Astrocyte of the spinal cord (primary cell): ENCODE measurements at regions not wholly inside any gene's neighbourhood (a gene's known extent, or its start where the extent isn't known, plus 50 kb on each side); places are given as distances from the start of the nearest gene placed in this dataset.

Experiments
- DNase-seq: peaks from one replicate; pipeline ENCODE4 v3.0.0; 2011; ENCODE audit warnings: low read depth, low spot score
- H3K4me3 ChIP-seq: 2 replicates; pipeline ENCODE4 v1.5.1; 2011; ENCODE audit warnings: low read depth, mild to moderate bottlenecking, low read length, moderate library complexity
- in situ Hi-C: cut with HindIII; loops from 2 replicates; pipeline ENCODE4 v1.10.0; 2017; ENCODE audit warnings: low sequenced_read_pairs
- TF ChIP-seq, protein P1 (sequence below): IDR thresholded peaks from 2 replicates; pipeline ENCODE4 v1.5.1; 2012; ENCODE audit warnings: low read depth, mild to moderate bottlenecking, low read length, inconsistent platforms

DNA sequence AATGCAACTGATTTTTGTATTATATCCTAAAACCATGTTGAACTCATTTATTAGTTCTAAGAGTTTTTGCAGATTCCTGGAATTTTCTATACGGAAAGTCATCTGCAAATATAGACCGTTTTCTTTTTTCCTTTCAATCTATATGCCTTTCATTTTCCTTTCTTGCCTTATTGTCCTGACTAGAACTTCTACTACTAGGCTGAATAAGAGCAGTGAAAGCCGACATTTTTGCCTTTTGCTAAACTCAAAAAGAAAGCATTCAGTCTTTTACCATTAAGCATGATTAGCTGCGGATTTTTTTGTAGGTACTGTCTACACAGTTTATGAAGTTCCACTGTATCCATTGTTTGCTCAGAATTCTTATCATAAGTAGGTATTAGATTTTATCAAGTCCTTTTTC, 328.4 kb downstream of the TEX29 start:
- in situ Hi-C loops, result no loop called here
- TF ChIP-seq, protein P1, sequence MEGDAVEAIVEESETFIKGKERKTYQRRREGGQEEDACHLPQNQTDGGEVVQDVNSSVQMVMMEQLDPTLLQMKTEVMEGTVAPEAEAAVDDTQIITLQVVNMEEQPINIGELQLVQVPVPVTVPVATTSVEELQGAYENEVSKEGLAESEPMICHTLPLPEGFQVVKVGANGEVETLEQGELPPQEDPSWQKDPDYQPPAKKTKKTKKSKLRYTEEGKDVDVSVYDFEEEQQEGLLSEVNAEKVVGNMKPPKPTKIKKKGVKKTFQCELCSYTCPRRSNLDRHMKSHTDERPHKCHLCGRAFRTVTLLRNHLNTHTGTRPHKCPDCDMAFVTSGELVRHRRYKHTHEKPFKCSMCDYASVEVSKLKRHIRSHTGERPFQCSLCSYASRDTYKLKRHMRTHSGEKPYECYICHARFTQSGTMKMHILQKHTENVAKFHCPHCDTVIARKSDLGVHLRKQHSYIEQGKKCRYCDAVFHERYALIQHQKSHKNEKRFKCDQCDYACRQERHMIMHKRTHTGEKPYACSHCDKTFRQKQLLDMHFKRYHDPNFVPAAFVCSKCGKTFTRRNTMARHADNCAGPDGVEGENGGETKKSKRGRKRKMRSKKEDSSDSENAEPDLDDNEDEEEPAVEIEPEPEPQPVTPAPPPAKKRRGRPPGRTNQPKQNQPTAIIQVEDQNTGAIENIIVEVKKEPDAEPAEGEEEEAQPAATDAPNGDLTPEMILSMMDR, result no peak
- H3K4me3 ChIP-seq, result no peak overlapping the region
- DNase-seq, result no peak

DNA sequence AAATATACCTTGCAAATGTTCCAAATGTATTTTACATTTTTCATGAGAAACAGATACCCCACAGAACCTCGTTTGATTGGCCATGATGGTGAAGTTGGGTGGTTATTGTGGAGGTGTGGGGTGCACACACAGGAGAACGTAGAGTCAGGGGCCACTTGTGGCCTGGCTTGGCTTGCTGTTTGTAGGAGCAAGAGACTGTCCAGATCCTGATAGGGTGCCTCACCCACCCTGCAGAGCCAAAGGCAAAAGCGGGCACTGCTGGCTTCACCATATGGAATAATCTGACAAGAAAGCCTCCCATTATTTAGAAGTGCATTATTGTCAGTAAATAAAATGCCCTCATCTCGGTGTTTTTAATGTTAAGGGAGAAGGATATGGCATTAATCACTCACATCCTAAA, 330.2 kb downstream of the TEX29 start:
- DNase-seq, result no peak
- TF ChIP-seq, protein P1, result no peak
- in situ Hi-C loops, result no loop called here

DNA sequence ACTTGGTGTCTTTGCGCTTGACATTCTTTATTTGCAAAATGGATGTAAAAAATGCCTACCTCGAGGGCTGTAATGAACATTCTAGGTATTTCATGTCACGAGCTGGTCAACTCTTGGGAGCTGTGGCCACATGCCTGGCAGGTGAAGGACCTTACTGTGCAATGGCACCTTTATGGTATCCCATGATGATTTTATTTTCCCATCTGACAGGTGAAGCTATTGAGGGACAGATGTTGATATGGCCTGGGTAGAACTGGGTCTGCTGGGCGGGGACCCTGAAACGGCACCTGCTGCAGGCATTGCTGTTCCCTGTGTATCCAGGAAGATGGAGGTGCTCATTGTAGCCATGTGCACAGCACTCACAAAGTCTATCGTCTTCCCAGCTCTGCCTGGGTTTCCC, 332.2 kb downstream of the TEX29 start:
- TF ChIP-seq, protein P1, result no peak
- no peak for DNase-seq
- in situ Hi-C loops, result no loop called here
- no peak overlapping the region for H3K4me3 ChIP-seq

More for the DNA sequence above, 330.2 kb downstream of the TEX29 start:
- no peak overlapping the region for H3K4me3 ChIP-seq

DNA sequence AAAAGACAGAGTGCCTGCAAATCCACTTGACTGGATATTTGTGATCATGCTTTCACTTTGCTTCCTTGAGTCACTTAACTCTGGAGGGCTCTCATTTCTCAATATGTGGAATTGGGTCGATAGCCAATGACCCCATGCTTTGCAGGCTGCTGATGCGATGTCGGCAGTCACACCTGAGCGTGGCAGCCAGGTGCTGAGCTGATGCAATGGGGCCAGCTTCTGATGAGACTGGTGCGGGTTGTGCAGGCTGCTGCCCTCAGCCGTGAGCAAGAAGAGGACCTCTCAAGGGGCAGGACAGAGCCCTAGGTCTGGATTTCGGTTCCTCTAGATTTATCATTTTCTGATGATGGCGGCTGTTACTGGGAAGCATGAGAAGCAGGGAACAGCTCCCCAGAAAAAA, 334.1 kb downstream of the TEX29 start:
- TF ChIP-seq, protein P1, result no peak
- H3K4me3 ChIP-seq, result no peak overlapping the region
- in situ Hi-C loops, result no loop called here
- DNase-seq, result no peak

DNA sequence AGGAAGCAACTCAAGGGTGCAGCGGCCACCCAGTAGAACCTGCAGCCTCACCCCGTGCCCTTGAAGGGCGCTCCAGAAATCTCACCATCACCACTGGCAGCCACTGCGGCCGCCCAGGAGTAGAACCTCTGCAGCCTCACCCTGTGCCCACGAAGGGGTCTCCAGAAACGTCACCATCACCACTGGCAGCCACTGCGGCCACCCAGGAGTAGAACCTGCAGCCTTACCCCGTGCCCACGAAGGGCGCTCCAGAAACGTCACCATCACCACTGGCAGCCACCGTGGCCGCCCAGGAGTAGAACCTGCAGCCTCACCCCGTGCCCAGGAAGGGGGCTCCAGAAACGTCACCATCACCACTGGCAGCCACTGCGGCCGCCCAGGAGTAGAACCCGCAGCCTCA, 336.0 kb downstream of the TEX29 start:
- no peak for DNase-seq
- in situ Hi-C loops, result no loop called here
- H3K4me3 ChIP-seq, result no peak overlapping the region
- TF ChIP-seq, protein P1, result no peak

DNA sequence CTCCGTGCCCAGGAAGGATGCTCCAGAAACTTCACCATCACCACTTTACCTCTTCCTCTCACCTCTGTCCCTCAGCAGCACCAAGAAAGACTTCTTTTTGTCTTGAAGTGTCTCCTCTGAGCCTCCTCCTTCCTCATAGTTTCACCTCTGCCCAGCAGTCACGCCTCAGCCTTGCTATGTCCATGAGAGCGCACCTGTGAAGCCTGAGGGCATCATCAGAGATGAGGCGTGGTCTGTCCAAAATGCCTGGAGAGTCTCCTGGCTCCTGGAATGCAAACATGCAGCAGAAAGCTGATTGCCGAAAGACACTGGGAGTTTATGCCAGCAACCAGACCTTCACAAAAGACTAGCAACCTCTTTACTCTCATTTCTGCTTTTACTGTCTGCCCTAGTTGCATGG, 336.6 kb downstream of the TEX29 start:
- no peak for DNase-seq
- in situ Hi-C loops, result no loop called here
- TF ChIP-seq, protein P1, result no peak
- H3K4me3 ChIP-seq, result no peak overlapping the region
